IMR-90 (cell line): ENCODE measurements at regions not wholly inside any gene's neighbourhood (a gene's known extent, or its start where the extent isn't known, plus 50 kb on each side); places are given as distances from the start of the nearest gene placed in this dataset.

Experiments
- ATAC-seq: fragments of 200-7000 bp; cut with Tn5 transposase; 2 replicates; pipeline ENCODE4 v1.9.1; 2020; ENCODE audit warnings: low read depth, mild to moderate bottlenecking, moderate library complexity
- BruUV-seq: library from RNA; stranded (reverse); fragments of 400-500 nt; replicated peaks from 2 replicates; lab custom pipeline; 2021; lab: Mats Ljungman, UMichigan
- CTCF ChIA-PET: fragments of 300-600 bp; formaldehyde crosslinking; extraction: SDS; loops from one replicate; lab custom pipeline; 2021; ENCODE audit warnings: antibody characterized with exemption; lab: Yijun Ruan, JAX
- POLR2A ChIA-PET: fragments of 300-600 bp; sonication (Branson Sonifier 250); formaldehyde crosslinking; loops from one replicate; lab custom pipeline; 2022; ENCODE audit warnings: antibody characterized with exemption; ENCODE audit not compliant: unreplicated experiment; lab: Charles Lee
- DNase-seq: peaks from one replicate; pipeline ENCODE4 v3.0.0; 2013
- H2AFZ ChIP-seq: replicated peaks from 2 replicates; pipeline ENCODE3; 2013; ENCODE audit warnings: low read length, mild to moderate bottlenecking; ENCODE audit not compliant: poor library complexity
- H2AK5ac ChIP-seq: 2 replicates; pipeline ENCODE4 v1.6.1; 2013; ENCODE audit warnings: low read depth, low read length, inconsistent platforms
- H2AK9ac ChIP-seq: replicated peaks from 2 replicates; pipeline ENCODE3; 2013; ENCODE audit warnings: mild to moderate bottlenecking, low read depth, low read length, moderate library complexity; ENCODE audit not compliant: poor library complexity
- H2BK120ac ChIP-seq: 2 replicates; pipeline ENCODE4 v1.6.1; 2013; ENCODE audit warnings: low read depth, low read length, inconsistent platforms
- H2BK15ac ChIP-seq: 3 replicates; pipeline ENCODE4 v1.6.1; 2013; ENCODE audit warnings: low read depth, low read length, inconsistent platforms
- H2BK20ac ChIP-seq: 2 replicates; pipeline ENCODE4 v1.6.1; 2013; ENCODE audit warnings: low read depth, mild to moderate bottlenecking, inconsistent platforms, low read length, moderate library complexity
- H2BK5ac ChIP-seq: 2 replicates; pipeline ENCODE4 v1.6.1; 2013; ENCODE audit warnings: mild to moderate bottlenecking, low read depth, low read length, inconsistent platforms; ENCODE audit not compliant: poor library complexity, severe bottlenecking
- H3K14ac ChIP-seq: replicated peaks from 2 replicates; pipeline ENCODE4 v1.6.1; 2013; ENCODE audit warnings: low read depth, low read length, inconsistent platforms
- H3K18ac ChIP-seq: 2 replicates; pipeline ENCODE4 v1.6.1; 2013; ENCODE audit warnings: low read depth, low read length, control low read depth
- H3K23ac ChIP-seq: 2 replicates; pipeline ENCODE4 v1.6.1; 2013; ENCODE audit warnings: low read depth, low read length, inconsistent platforms
- H3K27ac ChIP-seq: 2 replicates; pipeline ENCODE4 v1.5.1; 2013; ENCODE audit warnings: mild to moderate bottlenecking, control low read depth, low read length; ENCODE audit not compliant: insufficient read depth
- H3K27me3 ChIP-seq: 2 replicates; pipeline ENCODE4 v1.6.1; 2013; ENCODE audit warnings: low read length; ENCODE audit not compliant: control insufficient read depth, insufficient read depth
- H3K36me3 ChIP-seq: 2 replicates; pipeline ENCODE4 v1.6.1; 2013; ENCODE audit warnings: low read length, mixed read lengths; ENCODE audit not compliant: control insufficient read depth, insufficient read depth
- H3K4ac ChIP-seq: 2 replicates; pipeline ENCODE4 v1.6.1; 2013; ENCODE audit warnings: low read depth, low read length, inconsistent platforms
- H3K4me1 ChIP-seq: 2 replicates; pipeline ENCODE4 v1.6.1; 2013; ENCODE audit warnings: low read length, mixed read lengths; ENCODE audit not compliant: control insufficient read depth, insufficient read depth
- H3K4me2 ChIP-seq: 2 replicates; pipeline ENCODE4 v1.6.1; 2013; ENCODE audit warnings: low read depth, mild to moderate bottlenecking, control low read depth, low read length, moderate library complexity
- H3K4me3 ChIP-seq: 2 replicates; pipeline ENCODE4 v1.5.1; 2013; ENCODE audit warnings: low read depth, mild to moderate bottlenecking, control low read depth, low read length, moderate library complexity; ENCODE audit not compliant: insufficient read depth
- H3K56ac ChIP-seq: 2 replicates; pipeline ENCODE4 v1.6.1; 2013; ENCODE audit warnings: low read length, inconsistent platforms; ENCODE audit not compliant: insufficient read depth; ENCODE audit errors: extremely low read depth
- H3K79me1 ChIP-seq, 2 experiments: 2 replicates each; pipeline ENCODE4 v1.6.1; 2013; ENCODE audit warnings: low read length in 2 of 2, inconsistent platforms in 1 of 2, low read depth in 1 of 2
- H3K9ac ChIP-seq: 2 replicates; pipeline ENCODE4 v1.6.1; 2013; ENCODE audit warnings: low read depth, low read length, control low read depth
- H3K9me1 ChIP-seq: 2 replicates; pipeline ENCODE4 v1.6.1; 2013; ENCODE audit warnings: low read length, inconsistent platforms; ENCODE audit not compliant: insufficient read depth
- H3K9me3 ChIP-seq: 2 replicates; pipeline ENCODE4 v1.6.1; 2013; ENCODE audit warnings: low read length; ENCODE audit not compliant: control insufficient read depth, insufficient read depth
- H4K20me1 ChIP-seq: 2 replicates; pipeline ENCODE4 v1.6.1; 2013; ENCODE audit warnings: low read length, inconsistent platforms; ENCODE audit not compliant: insufficient read depth
- H4K5ac ChIP-seq: 2 replicates; pipeline ENCODE4 v1.6.1; 2013; ENCODE audit warnings: mild to moderate bottlenecking, low read depth, low read length, control low read depth
- H4K8ac ChIP-seq, 2 experiments: 2 replicates each; pipeline ENCODE4 v1.6.1; 2013; ENCODE audit warnings: low read depth in 2 of 2, low read length in 2 of 2, control low read depth in 1 of 2, inconsistent platforms in 1 of 2
- H4K91ac ChIP-seq: 2 replicates; pipeline ENCODE4 v1.6.1; 2013; ENCODE audit warnings: low read depth, low read length, inconsistent platforms; ENCODE audit not compliant: insufficient read depth
- BHLHE40 ChIP-seq: fragments of 150-350 bp; IDR thresholded peaks from 2 replicates; pipeline ENCODE4 v1.6.1; 2016; ENCODE audit warnings: mild to moderate bottlenecking, low read depth, low read length
- CEBPB ChIP-seq: IDR thresholded peaks from 2 replicates; pipeline ENCODE4 v1.6.1; 2012; ENCODE audit warnings: low read depth, low read length, improper control_type of control experiment
- CHD1 ChIP-seq: IDR thresholded peaks from 2 replicates; pipeline ENCODE4 v1.6.1; 2012; ENCODE audit warnings: low read depth, low read length, improper control_type of control experiment
- CTCF ChIP-seq: conservative IDR thresholded peaks from 2 replicates; pipeline ENCODE4 v1.5.1; 2012; ENCODE audit warnings: mild to moderate bottlenecking, low read depth, low read length, improper control_type of control experiment
- ELK1 ChIP-seq: fragments of 150-350 bp; IDR thresholded peaks from 2 replicates; pipeline ENCODE4 v1.6.1; 2016; ENCODE audit warnings: low read depth, mild to moderate bottlenecking, low read length, moderate library complexity, borderline replicate concordance
- FOS ChIP-seq: fragments of 150-350 bp; IDR thresholded peaks from 2 replicates; pipeline ENCODE4 v1.6.1; 2016; ENCODE audit warnings: low read depth, low read length
- MAFK ChIP-seq: IDR thresholded peaks from 2 replicates; pipeline ENCODE4 v1.6.1; 2012; ENCODE audit warnings: low read depth, low read length, improper control_type of control experiment
- MAZ ChIP-seq: IDR thresholded peaks from 2 replicates; pipeline ENCODE4 v1.6.1; 2012; ENCODE audit warnings: low read depth, mild to moderate bottlenecking, low read length, improper control_type of control experiment, moderate library complexity, borderline replicate concordance
- MXI1 ChIP-seq: IDR thresholded peaks from 2 replicates; pipeline ENCODE4 v1.6.1; 2012; ENCODE audit warnings: low read depth, mild to moderate bottlenecking, low read length, moderate library complexity, borderline replicate concordance
- NFE2L2 ChIP-seq: fragments of 150-350 bp; IDR thresholded peaks from 2 replicates; pipeline ENCODE4 v1.6.1; 2016; ENCODE audit warnings: low read depth, mild to moderate bottlenecking, low read length
- POLR2A ChIP-seq: IDR thresholded peaks from 2 replicates; pipeline ENCODE4 v1.6.1; 2012; ENCODE audit warnings: mild to moderate bottlenecking, low read depth, low read length
- RAD21 ChIP-seq: IDR thresholded peaks from 2 replicates; pipeline ENCODE4 v1.6.1; 2012; ENCODE audit warnings: low read length, improper control_type of control experiment
- RCOR1 ChIP-seq: IDR thresholded peaks from 2 replicates; pipeline ENCODE4 v1.6.1; 2012; ENCODE audit warnings: mild to moderate bottlenecking, low read length, improper control_type of control experiment; ENCODE audit not compliant: insufficient replicate concordance
- RFX5 ChIP-seq: IDR thresholded peaks from 2 replicates; pipeline ENCODE4 v1.8.0; 2012; ENCODE audit warnings: low read depth, mild to moderate bottlenecking, low read length, moderate library complexity
- SMC3 ChIP-seq: fragments of 150-350 bp; IDR thresholded peaks from 2 replicates; pipeline ENCODE4 v1.6.1; 2016; ENCODE audit warnings: low read depth, mild to moderate bottlenecking, antibody characterized with exemption, low read length, moderate library complexity
- USF2 ChIP-seq: fragments of 150-350 bp; IDR thresholded peaks from 2 replicates; pipeline ENCODE4 v1.6.1; 2017; ENCODE audit warnings: mild to moderate bottlenecking, antibody characterized with exemption, low read length, low read depth
- WGBS, 2 experiments: methylation state at CpG; one replicate each; pipeline versions ENCODE4 v1.1.5 to v1.1.7; 2013; ENCODE audit warnings: missing lambda C conversion rate in 2 of 2; ENCODE audit not compliant: insufficient read length in 1 of 2; ENCODE audit errors: extremely low coverage in 2 of 2; 5-methylcytosine and 5-hydroxymethylcytosine counted together
- dilution Hi-C: fragments of 300-500 bp; cut with HindIII; formaldehyde crosslinking; loops from one replicate; pipeline ENCODE4 v1.14.3; 2018; ENCODE audit warnings: low sequenced_read_pairs; ENCODE audit not compliant: unreplicated experiment
- in situ Hi-C: fragments of 300-500 bp; cut with MboI; formaldehyde crosslinking; loops from 3 replicates; pipeline ENCODE4 v1.14.3; 2019; ENCODE audit warnings: low sequenced_read_pairs, inconsistent platforms, mixed read lengths
- intact Hi-C: fragments of 100-400 bp; cut with micrococcal nuclease; formaldehyde crosslinking; loops from 2 replicates; pipeline ENCODE4 v1.10.0; 2022

GRCh38 chr11:21896216-21896615 lies 296.7 kb upstream of the ANO5 start:
- Histone ChIP-seq H3K27ac (no peak overlapping the region), H3K18ac (no peak overlapping the region), H3K79me1 (no peaks in the 10 kb centered on the region), H3K4me1 (no peaks in the 10 kb centered on the region), H3K9me3 (peaks cover 6% of the 10 kb centered on the region; the same call in 1 of the 2 replicates), H3K36me3 (no peaks in the 10 kb centered on the region), H4K5ac (no peak overlapping the region), H3K9me1 (no peaks in the 10 kb centered on the region), H4K20me1 (no peaks in the 10 kb centered on the region), H2BK120ac (no peak overlapping the region), H3K4me3 (no peak overlapping the region), H2BK15ac (no peak overlapping the region), H3K14ac (no peak overlapping the region), H3K4me2 (no peak overlapping the region), H2AK9ac (no peak overlapping the region), H4K8ac (no peak overlapping the region), H3K56ac (no peak overlapping the region), H3K4ac (no peak overlapping the region), H2BK5ac (no peak overlapping the region), H3K23ac (no peak overlapping the region), H2AK5ac (no peak overlapping the region), H3K9ac (no peak overlapping the region), H2AFZ (no peak overlapping the region), H3K27me3 (no peaks in the 10 kb centered on the region), H4K91ac (no peak overlapping the region), H2BK20ac (no peak overlapping the region)
- dilution Hi-C loops = no loop called here
- no TSS peak for BruUV-seq
- intact Hi-C loops = no loop called here
- no peak for DNase-seq
- CTCF ChIA-PET = no interaction called here
- WGBS, 2 experiments = no CpG with 5 or more reads among the region's 2 CpGs
- in situ Hi-C loops = no loop called here
- POLR2A ChIA-PET = no interaction called here
- no peak for TF ChIP-seq RAD21
- TF ChIP-seq RCOR1 = no peak
- TF ChIP-seq SMC3 = no peak
- TF ChIP-seq MAZ = no peak
- no peak for TF ChIP-seq CHD1
- TF ChIP-seq USF2 = no peak
- TF ChIP-seq BHLHE40 = no peak
- TF ChIP-seq MXI1 = no peak
- TF ChIP-seq CTCF = no peak
- TF ChIP-seq ELK1 = no peak
- no peak for TF ChIP-seq POLR2A
- TF ChIP-seq RFX5 = no peak
- no peak for TF ChIP-seq FOS
- no peak for TF ChIP-seq MAFK
- no peak for TF ChIP-seq CEBPB
- TF ChIP-seq NFE2L2 = no peak
- no peak for ATAC-seq
